K562 (cell line): ENCODE measurements at regions not wholly inside any gene's neighbourhood (a gene's known extent, or its start where the extent isn't known, plus 50 kb on each side); places are given as distances from the start of the nearest gene placed in this dataset.

Experiments used
- ATAC-seq: fragments of 200-7000 bp; cut with Tn5 transposase; 3 replicates; pipeline ENCODE4 v1.9.1; 2020; ENCODE audit warnings: moderate library complexity
- BruUV-seq: library from RNA; stranded (reverse); fragments of 400-500 nt; replicated peaks from 2 replicates; lab custom pipeline; 2021; lab: Mats Ljungman, UMichigan
- CTCF ChIA-PET: fragments of 300-600 bp; formaldehyde crosslinking; extraction: SDS; loops from one replicate; lab custom pipeline; 2021; ENCODE audit warnings: low intra/inter-chr PET ratio; lab: Yijun Ruan, JAX
- POLR2A ChIA-PET: fragments of 300-600, 350-650 bp; sonication (Branson Sonifier 250); formaldehyde crosslinking; extraction: SDS; loops from one replicate; lab custom pipeline; 2021; ENCODE audit warnings: antibody characterized with exemption, inconsistent platforms; lab: Yijun Ruan, JAX
- DNase-seq, 4 experiments: peaks; one replicate each; pipeline versions ENCODE4 v3.0.0 to v3.0.0-alpha.2; 2011 to 2018; ENCODE audit warnings: low spot score in 3 of 4, mixed read lengths in 3 of 4; ENCODE audit errors: extremely low read depth in 1 of 4
- FAIRE-seq: peaks from 2 replicates; lab custom pipeline; 2011; peaks lifted over from hg19 to GRCh38; lab: Jason Lieb, UNC
- H2AFZ ChIP-seq: 2 replicates; pipeline ENCODE4 v1.6.0; 2011; ENCODE audit warnings: low read depth, low read length, control low read depth, inconsistent platforms
- H3K27ac ChIP-seq: fragments of 200-600 bp; 3 replicates; pipeline ENCODE4 v1.8.0; 2011; ENCODE audit warnings: low read depth, mild to moderate bottlenecking, control low read depth, inconsistent platforms, low read length, moderate library complexity, mixed read lengths; ENCODE audit errors: extremely low read depth
- H3K27me3 ChIP-seq, 2 experiments: fragments of 300-600 bp in 1 of 2; 2 replicates in 1 of 2; 3 replicates in 1 of 2; pipeline versions ENCODE4 v1.6.0 to v1.8.0; 2011; ENCODE audit warnings: inconsistent platforms in 2 of 2, low read length in 2 of 2, mild to moderate bottlenecking in 1 of 2, mixed read lengths in 1 of 2, moderate library complexity in 1 of 2; ENCODE audit not compliant: control insufficient read depth in 2 of 2, insufficient read depth in 2 of 2
- H3K36me3 ChIP-seq: fragments of 300-600 bp; 3 replicates; pipeline ENCODE4 v1.8.0; 2011; ENCODE audit warnings: mild to moderate bottlenecking, low read length, inconsistent platforms; ENCODE audit not compliant: control insufficient read depth, insufficient read depth
- H3K4me1 ChIP-seq, 2 experiments: fragments of 200-600 bp in 1 of 2; replicated peaks in 1 of 2; 2 replicates in 1 of 2; 3 replicates in 1 of 2; pipeline versions ENCODE4 v1.5.1 to v1.8.0; 2011; ENCODE audit warnings: inconsistent platforms in 2 of 2, low read length in 2 of 2, mild to moderate bottlenecking in 1 of 2, mixed read lengths in 1 of 2, moderate library complexity in 1 of 2; ENCODE audit not compliant: control insufficient read depth in 2 of 2, insufficient read depth in 2 of 2
- H3K4me2 ChIP-seq: 2 replicates; pipeline ENCODE4 v1.6.1; 2011; ENCODE audit warnings: low read length, control low read depth, inconsistent platforms, mixed read lengths; ENCODE audit not compliant: insufficient read depth
- H3K4me3 ChIP-seq: fragments of 200-600 bp; sonication (generic), shearing (Covaris generic); 2 replicates; pipeline ENCODE4 v1.5.1; 2016; ENCODE audit warnings: control low read depth, inconsistent platforms
- H3K79me2 ChIP-seq: fragments of 200-600 bp; 3 replicates; pipeline ENCODE4 v1.8.0; 2011; ENCODE audit warnings: low read length, inconsistent platforms; ENCODE audit not compliant: control insufficient read depth, insufficient read depth
- H3K9ac ChIP-seq, 2 experiments: 2 replicates each; pipeline versions ENCODE4 v1.6.0 to v1.6.1; 2011; ENCODE audit warnings: low read depth in 2 of 2, low read length in 2 of 2, control low read depth in 1 of 2, inconsistent platforms in 1 of 2, mild to moderate bottlenecking in 1 of 2, mixed read lengths in 1 of 2; ENCODE audit not compliant: insufficient read depth in 1 of 2
- H3K9me1 ChIP-seq: one replicate; pipeline ENCODE4 v1.6.0; 2011; ENCODE audit warnings: inconsistent platforms, mild to moderate bottlenecking, low read length, moderate library complexity; ENCODE audit not compliant: control insufficient read depth, insufficient read depth
- H3K9me3 ChIP-seq: replicated peaks from 2 replicates; pipeline ENCODE4 v1.5.1; 2011; ENCODE audit warnings: low read depth, low read length, inconsistent platforms; ENCODE audit not compliant: control insufficient read depth, insufficient read depth
- H4K20me1 ChIP-seq: replicated peaks from 2 replicates; pipeline ENCODE4 v1.6.1; 2011; ENCODE audit warnings: low read length, inconsistent platforms, mixed read lengths; ENCODE audit not compliant: control insufficient read depth, insufficient read depth
- ATF1 ChIP-seq, 2 experiments: fragments of 450-650 bp in 1 of 2; IDR thresholded peaks; 2 replicates each; pipeline ENCODE4 v1.6.1; 2016; ENCODE audit warnings: missing compliant biosample characterization in 1 of 2, missing genetic modification characterization in 1 of 2
- FOXJ3 ChIP-seq: sonication (generic); formaldehyde crosslinking; IDR thresholded peaks from 2 replicates; pipeline ENCODE4 v1.4.0; 2020; ENCODE audit warnings: mild to moderate bottlenecking, missing genetic modification reagents
- GATA2 ChIP-seq: sonication (generic); formaldehyde crosslinking; IDR thresholded peaks from 2 replicates; pipeline ENCODE4 v1.4.0; 2020; ENCODE audit warnings: mild to moderate bottlenecking, missing genetic modification reagents
- PHB ChIP-seq: fragments of 250-450 bp; sonication (Bioruptor Pico); IDR thresholded peaks from 2 replicates; pipeline ENCODE4 v1.5.0; 2021
- POLR2AphosphoS5 ChIP-seq: IDR thresholded peaks from 2 replicates; pipeline ENCODE4 v1.6.1; 2011; ENCODE audit warnings: mild to moderate bottlenecking, low read depth, low read length, moderate library complexity; ENCODE audit not compliant: control insufficient read depth, insufficient read depth
- POLR2G ChIP-seq: fragments of 200-400 bp; formaldehyde crosslinking; IDR thresholded peaks from 2 replicates; pipeline ENCODE4 v1.6.1; 2017; ENCODE audit warnings: low read depth, mild to moderate bottlenecking, antibody characterized with exemption, low read length, moderate library complexity
- RBBP5 ChIP-seq: fragments of 200-600 bp; sonication (generic); IDR thresholded peaks from 2 replicates; pipeline ENCODE4 v1.6.1; 2012; ENCODE audit warnings: borderline replicate concordance, mild to moderate bottlenecking, low read length, control low read depth, inconsistent platforms; ENCODE audit not compliant: insufficient read depth, poor library complexity, severe bottlenecking
- ZBTB40 ChIP-seq, 2 experiments: fragments of 450-650 bp in 1 of 2; sonication (generic) in 1 of 2; formaldehyde crosslinking in 1 of 2; IDR thresholded peaks; 2 replicates each; pipeline versions ENCODE4 v1.7.1 to v1.9.0; 2016 to 2022; ENCODE audit warnings: inconsistent platforms in 1 of 2, mild to moderate bottlenecking in 1 of 2, missing genetic modification reagents in 1 of 2
- ZKSCAN3 ChIP-seq: fragments of 250-450 bp; sonication (Bioruptor Pico); IDR thresholded peaks from 2 replicates; pipeline ENCODE4 v1.4.0; 2020
- WGBS: fragments of 100-300 bp; shearing (Covaris generic); methylation state at CpG from one replicate; pipeline ENCODE4 v1.1.6; 2016; ENCODE audit warnings: low coverage, mixed read lengths; ENCODE audit not compliant: insufficient coverage; ENCODE audit errors: missing lambda C conversion rate; 5-methylcytosine and 5-hydroxymethylcytosine counted together
- in situ Hi-C: fragments of 300-500 bp; cut with MboI; formaldehyde crosslinking; loops from 4 replicates; pipeline ENCODE4 v1.15.0; 2018; ENCODE audit warnings: inconsistent platforms, mixed read lengths
- intact Hi-C: fragments of 100-400 bp; cut with micrococcal nuclease; formaldehyde crosslinking; loops from 2 replicates; pipeline ENCODE4 v1.14.2; 2022

- FAIRE-seq (no peak), DNase-seq (peak in 1 of 4 experiments; percentile 47), ATAC-seq (no peak)
- Histone ChIP-seq H3K27ac (peak overlapping the region; percentile 99), H3K9ac (peak overlapping the region; percentile 88 to 99), H3K36me3 (peaks cover 70% of the 10 kb centered on the region), H3K27me3 (no peaks in the 10 kb centered on the region), H3K4me3 (peak overlapping the region; percentile 86), H3K79me2 (peaks cover 97% of the 10 kb centered on the region), H3K4me2 (peak overlapping the region; percentile 97), H3K4me1 (peaks cover 7 to 12% of the 10 kb centered on the region in 2 experiments), H2AFZ (no peak overlapping the region), H4K20me1 (peaks cover 40% of the 10 kb centered on the region), H3K9me3 (no peaks in the 10 kb centered on the region), H3K9me1 (no peaks in the 10 kb centered on the region)
- WGBS = under 1% methylated on average over 28 of the region's 28 CpGs
- intact Hi-C loops (no loop called here), in situ Hi-C loops (loop anchor here (5.0 to 25.0 kb wide), 3 partner anchors 74 to 936 kb away; a partner anchor contains a TSS)
- POLR2A ChIA-PET = interaction anchor here (0.6 to 18.6 kb wide), 51 partner anchors 8 to 1642 kb away, joined by 3 to 1095 read pairs (median 4); a partner anchor contains a TSS
- CTCF ChIA-PET = interaction anchor here (0.7 kb wide), 1 partner anchor 108 kb away, joined by 4 read pairs; no protein-coding TSS in a partner anchor
- BruUV-seq = no TSS peak
- TF ChIP-seq ZKSCAN3 (CRISPR knock-in tag) (no peak), ZBTB40 (IDR thresholded peaks at IDR 0.05) (no peak), ZBTB40 (CRISPR knock-in tag; IDR thresholded peaks at IDR 0.05) (peak; percentile 30; the same call in 1 of the 2 replicates), ATF1 (CRISPR knock-in tag; IDR thresholded peaks at IDR 0.05) (no peak), ATF1 (tag; IDR thresholded peaks at IDR 0.05) (no peak), FOXJ3 (0 out of 2 replicates have a peak, but pooled peaks have one; percentile 27), PHB (CRISPR knock-in tag) (no peak; the same call in 1 of the 2 replicates), POLR2G (peak; percentile 80), RBBP5 (peak; percentile 7), POLR2AphosphoS5 (peak; percentile 15), GATA2 (peak; percentile 32; the same call in 1 of the 2 replicates)
Observed at GRCh38 chr6:26195924-26196845, 109.0 kb downstream of the HFE start.
